GM19395 (cell line): ENCODE measurements at regions not wholly inside any gene's neighbourhood (a gene's known extent, or its start where the extent isn't known, plus 50 kb on each side); places are given as distances from the start of the nearest gene placed in this dataset.
"Not testable (repeated sequence)": the region's sequence is repeated elsewhere in the genome, so short reads cannot be mapped to it uniquely, and the experiment has no call there.

Experiments
- ATAC-seq: cut with Tn5 transposase; IDR thresholded peaks from one replicate; pipeline ENCODE4 v1.9.1; 2021; ENCODE audit warnings: mild to moderate bottlenecking, moderate library complexity; ENCODE audit not compliant: unreplicated experiment

DNA sequence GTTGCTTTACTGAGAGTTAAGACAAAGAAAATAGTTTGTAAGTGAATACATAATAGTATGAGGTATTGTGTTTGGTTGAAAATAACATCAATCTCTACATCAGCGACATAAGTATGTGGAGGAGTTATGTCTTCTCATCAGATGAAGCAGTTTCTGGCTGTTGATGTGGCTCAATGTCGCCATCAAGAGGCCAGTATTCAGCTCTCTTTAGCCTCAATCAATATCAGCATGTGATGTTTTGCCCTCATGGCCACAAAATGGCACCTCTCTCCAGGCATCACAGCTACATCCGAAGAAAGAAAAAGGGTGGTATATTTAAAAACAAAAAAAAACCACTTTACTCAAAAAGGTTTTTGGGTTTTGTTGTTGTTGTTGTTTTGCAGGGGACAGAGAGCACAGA is 302.3 kb upstream of the TMEM132C start:
- no peak for ATAC-seq

DNA sequence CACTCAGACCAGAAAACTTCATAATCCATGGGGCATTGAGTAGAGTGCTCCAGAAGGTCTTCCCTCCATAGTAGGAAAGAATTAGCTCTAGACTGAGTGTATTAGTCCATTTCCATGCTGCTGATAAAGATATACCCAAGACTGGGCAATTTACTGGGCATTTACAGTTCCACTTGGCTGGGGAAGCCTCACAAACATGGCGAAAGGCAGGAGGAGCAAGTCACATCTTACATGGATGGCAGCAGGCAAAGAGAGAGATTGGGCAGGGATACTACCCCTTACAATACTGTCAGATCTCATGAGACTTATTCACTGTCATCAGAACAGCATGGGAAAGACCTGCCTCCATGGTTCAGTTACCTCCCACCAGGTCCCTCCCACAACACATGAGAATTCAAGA is 300.6 kb upstream of the TMEM132C start:
- ATAC-seq, result no peak

DNA sequence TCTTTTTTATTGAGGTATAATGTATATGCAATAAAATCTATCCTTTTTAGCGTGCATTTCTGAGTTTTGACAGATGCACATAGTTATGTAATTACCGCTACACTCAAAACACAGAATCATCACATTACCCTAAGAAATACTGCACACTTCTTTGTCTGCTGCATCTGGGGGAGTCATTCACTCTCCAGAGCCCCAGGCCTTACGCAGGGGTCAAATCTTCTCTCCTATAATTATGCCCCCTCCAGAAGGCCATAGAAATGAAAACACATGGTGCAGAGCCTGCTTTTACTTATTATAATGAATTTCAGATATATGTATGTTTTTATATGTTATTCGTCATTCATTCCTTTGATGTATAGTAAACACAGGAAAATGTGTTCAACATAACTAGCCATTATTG is 296.5 kb upstream of the TMEM132C start:
- ATAC-seq, result no peak

DNA sequence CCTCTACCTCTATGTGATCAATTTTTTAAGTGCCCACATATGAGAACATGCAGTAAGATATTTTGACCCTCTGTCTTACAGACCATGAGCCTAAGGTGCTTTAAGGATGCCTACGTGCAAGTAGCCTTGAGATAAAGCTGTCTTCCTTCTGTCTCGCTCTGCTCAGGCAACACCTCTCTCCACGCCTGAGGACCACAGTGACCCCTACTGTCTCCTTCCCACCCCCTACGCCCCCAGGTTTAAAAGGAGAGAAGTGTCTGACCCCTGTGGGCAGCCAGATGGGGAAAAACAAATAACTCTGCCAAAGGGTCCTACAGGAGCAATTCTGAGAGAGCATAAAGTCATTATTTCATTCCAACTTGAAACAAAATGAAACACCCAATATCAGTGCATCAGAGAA is 286.4 kb upstream of the TMEM132C start:
- ATAC-seq, result no peak

DNA sequence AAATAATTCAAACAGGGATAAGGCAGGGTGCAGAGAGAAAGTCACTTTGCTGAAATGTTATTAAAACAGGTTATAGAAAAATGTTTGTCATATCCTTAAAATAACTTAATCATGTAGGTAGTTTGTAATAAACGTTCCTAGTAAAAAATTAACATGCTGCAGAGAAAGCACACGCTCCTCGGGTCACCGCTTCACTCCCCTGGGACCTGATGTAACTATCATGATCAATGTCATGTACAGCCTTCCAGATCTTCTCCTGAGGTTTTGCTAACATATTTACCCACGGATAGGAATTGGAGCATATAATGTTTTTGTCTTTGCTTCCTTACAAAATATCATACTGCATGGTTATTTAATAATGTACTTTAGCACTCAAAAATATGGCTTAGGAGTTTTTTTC is 285.1 kb upstream of the TMEM132C start:
- no peak for ATAC-seq

DNA sequence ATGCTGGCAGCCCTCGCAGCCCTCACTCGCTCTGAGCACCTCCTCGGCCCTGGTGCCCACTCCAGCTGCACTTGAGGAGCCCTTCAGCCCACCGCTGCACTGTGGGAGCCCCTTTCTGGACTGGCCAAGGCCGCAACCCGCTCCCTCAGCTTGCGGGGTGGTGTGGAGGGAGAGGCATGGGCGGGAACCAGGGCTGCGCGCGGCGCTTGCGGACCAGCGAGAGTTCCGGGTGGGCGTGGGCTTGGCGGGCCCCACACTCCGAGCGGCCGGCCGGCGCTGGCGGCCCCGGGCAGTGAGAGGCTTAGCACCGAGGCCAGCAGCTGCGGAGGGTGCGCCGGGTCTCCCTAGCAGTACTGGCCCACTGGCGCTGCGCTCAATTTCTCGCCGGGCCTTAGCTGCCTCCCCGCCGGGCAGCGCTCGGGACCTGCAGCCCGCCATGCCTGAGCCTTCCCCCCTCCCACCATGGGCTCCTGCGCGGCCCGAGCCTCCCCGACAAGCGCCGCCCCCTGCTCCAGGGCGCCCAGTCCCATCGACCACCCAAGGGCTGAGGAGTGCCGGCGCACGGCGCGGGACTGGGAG is 283.7 kb upstream of the TMEM132C start:
- not testable (repeated sequence) for ATAC-seq

DNA sequence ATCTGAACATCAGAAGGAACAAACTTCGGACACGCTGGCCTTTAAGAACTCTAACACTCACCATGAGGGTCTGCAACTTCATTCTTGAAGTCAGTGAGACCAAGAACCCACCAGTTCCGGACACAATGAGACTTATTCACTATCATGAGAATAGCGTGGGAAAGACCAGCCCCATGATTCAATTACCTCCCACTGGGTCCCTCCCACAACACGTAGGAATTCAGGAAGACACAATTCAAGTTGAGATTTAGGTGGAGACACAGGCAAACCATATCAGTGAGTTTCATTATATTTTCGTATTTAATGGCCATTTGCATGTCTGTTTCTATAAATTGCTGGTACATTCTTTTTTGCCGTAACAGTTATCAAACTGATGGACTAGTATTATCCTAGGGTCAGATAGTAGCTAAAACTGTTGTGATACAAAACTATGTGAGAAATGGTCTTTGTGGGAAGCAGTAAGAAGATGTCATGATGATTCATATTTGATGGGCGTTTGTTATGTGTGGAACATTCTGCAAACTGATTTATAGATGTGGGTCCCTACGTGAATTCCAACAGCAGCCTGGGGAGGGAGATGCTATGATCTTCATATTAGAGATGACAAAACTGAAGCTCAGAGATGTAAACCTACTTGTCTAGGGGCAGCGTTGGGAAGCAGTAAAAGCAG is 282.4 kb upstream of the TMEM132C start:
- no peak for ATAC-seq

DNA sequence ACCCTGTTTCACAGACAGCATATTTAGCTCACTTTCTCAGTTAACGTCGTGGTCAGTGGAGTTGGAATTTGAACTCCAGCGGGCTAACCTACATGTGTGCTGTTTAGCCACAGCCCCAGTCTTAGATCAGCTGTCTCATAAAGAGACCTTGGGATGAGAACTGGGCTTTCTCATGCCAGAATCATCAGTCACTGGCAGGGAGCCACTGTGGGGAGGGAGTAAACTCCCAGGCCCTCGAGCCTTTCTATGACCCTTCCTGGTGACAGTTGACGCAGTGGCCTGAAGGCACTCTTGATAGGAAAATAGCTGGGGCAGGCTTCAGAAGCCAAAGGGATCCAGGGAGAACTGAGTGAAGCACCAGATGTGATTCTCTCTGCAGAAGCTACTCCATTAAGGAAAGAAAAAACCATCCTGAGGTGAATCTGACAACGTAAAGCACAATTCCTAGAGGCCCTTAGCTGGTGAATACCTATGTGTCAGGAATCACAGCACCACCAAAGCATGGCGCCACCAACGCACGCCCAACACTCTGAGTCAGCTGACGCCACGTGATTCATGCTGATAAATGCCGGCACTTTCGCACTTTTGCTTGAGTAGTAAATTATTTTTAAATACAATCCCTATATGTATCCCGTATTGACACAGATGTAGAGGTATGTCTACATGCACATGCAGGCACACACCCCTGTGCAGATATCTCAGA is 279.6 kb upstream of the TMEM132C start:
- no peak for ATAC-seq

DNA sequence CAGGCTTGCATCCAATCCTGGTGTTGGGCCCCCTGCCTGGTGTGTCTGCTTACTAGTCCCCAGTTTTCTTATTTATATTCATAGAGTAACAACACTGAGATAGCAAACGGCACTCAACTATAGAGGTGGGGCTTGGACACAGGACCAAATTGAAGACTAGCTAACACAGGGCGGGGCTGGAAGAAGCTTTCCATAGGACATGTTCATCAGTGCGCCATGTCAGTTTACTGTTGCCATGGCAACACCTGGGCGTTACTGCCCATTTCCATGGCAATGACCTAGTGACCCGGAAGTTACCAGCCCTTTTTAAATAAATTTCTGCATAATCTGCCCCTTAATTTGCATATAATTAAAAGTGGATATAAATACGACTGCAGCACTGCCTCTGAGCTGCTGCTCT is 275.5 kb upstream of the TMEM132C start:
- no peak for ATAC-seq

DNA sequence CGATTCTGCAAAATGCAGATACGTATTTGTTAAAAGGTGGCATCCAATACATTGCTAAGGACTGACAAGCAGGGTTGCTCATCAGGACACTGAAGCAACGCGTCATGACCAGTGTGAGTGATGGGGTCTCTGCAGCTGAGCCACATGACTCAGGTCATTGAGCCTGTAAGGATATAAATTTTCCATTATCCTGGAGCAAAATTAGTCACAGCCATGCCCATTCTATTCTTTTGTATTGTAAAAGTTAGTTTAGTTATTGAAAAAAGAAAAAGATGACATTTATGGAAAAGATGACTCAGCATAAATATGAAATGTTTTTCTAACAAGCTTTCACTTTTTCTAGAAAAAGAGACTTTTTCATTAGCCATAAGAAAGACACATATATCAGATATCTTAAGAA is 268.0 kb upstream of the TMEM132C start:
- no peak for ATAC-seq

DNA sequence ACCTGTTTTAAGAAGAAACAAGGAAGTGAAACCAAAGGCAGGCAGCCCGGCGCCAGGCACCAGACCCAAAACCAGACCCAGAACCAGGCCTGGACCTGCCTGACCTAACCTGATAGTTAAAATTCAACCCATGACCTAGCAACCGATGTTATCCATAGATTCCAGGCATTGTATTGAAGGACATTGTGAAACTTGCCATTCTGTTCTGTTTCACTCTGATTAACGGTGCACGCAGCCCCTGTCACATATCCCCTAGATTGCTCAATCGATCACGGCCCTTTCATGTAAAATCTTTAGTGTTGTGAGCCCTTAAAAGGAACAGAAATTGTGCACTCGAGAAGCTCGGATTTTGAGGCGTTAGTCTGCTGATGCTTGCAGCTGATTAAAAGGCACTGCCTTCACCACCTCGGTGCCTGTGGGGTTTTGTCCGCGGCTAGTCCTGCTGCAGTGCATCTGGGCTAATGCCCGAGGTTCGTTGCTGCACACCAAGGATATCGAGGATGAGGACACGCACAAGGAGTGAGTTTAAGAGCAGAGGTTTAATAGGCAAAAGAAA is 262.5 kb upstream of the TMEM132C start:
- no peak for ATAC-seq

DNA sequence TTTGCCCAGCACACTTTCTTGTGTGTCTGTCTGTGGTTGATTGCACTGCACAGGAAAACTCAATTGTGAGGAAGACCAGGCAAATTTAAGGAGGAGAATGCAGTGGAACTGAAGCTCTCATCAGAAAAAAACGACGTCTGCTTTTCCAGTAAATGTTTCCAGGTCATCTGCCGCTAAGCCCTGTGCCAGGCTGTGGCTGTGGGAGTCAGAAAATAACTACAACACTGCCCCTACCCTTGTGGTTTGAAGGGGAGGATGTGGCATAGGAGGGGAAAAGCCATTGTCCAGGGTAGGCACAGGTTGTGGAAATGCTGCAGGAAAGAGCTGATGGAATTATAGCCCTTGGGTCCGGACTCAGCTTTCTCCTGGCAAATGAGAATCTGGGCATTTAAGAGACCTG is 259.7 kb upstream of the TMEM132C start:
- no peak for ATAC-seq

DNA sequence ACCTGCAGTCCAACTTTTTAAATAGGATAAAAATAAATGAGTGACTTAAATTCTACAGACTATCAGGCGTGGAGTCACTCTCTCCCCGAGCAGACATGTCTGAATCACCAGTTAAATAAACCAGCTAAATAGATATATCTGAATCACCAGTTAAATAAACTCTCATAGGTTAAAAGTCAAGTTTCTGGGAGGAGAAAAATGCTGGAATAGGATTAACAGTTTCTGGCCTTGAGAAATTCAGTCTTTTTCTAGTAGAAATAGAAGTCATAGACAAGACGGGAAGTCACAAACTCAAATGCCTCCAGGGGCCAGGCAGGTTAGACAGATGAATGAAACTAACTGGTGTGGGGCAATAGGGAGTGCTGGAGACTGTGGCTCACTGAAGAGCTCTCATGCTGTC is 258.6 kb upstream of the TMEM132C start:
- no peak for ATAC-seq

DNA sequence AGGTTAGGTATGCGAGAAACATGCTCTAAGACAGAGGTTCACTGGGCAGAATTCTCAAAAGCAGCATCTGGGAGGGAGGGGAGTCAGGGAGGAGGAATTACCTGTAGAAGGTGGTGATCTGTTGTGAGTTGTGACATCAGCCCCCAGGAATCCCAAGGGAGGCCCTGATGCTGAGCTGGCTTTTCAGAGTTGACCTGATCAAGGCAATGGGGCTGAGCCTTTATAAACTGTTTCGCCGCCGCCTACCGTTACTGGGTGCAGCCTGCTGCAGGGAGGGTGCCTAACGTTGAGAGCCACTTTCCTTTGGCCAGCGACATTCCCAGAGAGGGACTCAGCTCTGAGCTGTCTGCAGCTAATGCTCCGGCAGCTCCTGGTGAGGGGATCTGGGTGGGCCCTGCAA is 257.9 kb upstream of the TMEM132C start:
- no peak for ATAC-seq

DNA sequence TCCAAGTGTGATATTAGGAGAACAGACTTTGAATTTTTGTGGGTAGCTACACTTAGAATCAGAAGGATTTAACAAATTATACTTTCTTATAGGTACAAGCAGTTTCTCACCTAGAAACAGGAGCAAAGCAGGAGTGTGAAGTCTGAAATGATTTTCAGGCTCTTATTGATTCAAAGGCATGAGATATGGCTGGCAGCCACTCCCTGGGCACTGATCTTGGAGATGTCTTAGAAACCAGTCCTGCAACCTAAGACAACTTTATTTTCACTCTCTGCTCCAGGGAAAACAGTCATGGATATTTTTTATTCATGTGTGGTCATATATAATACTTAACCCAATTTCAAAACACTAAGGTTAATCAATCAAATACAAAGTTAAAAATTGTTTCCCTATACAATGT is 254.9 kb upstream of the TMEM132C start:
- no peak for ATAC-seq

DNA sequence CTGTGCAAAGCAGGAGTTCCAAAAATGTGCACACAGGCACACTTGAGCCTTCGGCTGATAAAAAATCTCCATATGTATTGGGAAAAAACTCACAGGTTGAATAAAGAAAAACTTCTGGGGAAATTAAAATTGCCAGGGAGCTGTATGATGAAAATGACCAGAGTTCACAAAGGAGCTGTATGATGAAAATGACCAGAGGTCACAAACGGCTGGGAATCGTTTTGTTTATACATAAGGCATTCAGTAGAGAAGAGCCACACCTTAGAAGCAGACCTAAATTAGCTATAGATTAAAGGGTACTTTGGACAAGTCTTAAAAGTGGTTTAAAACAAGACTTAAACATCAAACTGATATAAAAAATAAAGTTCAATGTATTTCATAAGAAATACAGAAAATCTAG is 251.7 kb upstream of the TMEM132C start:
- ATAC-seq, result no peak

DNA sequence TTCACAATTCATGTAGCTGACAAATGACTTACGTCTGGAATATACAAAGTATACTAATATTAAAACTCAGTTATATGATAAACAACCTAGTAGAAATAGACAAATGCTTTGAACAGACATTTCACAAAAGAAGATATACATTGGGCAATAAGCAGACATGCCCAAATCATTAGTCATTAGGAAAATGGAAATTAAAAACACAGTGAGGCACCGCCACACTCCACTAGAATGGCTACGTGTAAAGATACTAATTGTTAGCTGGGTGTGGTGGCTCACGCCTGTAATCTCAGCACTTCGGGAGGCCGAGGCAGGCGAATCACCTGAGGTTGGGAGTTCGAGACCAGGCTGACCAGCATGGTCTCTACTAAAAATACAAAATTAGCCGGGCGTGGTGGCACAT is 248.9 kb upstream of the TMEM132C start:
- ATAC-seq, result no peak

DNA sequence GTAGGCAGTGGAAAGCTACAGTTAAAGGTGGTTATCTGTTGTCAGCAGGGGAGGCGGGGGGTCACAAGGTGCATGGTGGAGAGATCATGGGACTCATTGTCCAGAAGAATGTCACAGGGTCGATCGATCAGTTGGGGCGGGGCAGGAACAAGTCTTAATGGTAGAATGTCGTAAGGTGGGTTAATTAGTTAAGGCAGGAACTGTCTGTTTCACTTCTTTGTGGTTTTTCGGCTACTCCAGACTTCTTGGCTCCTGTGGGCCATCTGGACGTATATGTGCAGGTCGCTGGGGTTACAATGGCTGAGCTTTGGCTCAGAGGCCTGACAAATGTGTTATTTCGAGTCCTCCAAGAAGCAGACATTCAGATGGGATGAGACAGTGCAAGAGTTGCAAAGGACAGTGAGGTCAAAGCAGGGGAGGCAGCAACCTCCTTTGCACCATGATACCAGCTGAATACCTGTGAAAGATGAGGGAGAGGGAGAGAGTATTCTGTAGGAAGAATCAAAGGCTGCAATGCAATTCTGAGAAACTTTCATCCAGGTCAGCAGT is 246.9 kb upstream of the TMEM132C start:
- ATAC-seq, result no peak

DNA sequence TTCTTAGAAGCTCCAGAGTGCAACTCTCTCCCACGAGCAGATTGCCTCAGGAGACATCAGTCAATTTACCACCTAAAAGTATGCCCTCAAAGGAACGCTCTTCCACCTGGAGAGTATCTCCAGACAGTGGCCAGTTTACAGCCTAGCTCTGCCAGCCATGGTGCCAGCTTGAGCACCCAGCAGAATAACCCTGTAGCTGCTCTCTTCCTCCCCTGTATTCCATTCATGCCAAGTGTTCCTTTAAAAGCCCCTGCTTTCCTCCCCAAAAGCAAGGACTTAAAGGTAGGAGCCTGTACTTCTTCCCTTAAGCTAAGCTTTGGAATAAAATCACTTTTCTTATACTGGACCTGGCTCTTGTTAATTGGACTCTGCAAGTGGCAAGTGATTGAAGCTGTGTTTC is 245.4 kb upstream of the TMEM132C start:
- ATAC-seq, result no peak

DNA sequence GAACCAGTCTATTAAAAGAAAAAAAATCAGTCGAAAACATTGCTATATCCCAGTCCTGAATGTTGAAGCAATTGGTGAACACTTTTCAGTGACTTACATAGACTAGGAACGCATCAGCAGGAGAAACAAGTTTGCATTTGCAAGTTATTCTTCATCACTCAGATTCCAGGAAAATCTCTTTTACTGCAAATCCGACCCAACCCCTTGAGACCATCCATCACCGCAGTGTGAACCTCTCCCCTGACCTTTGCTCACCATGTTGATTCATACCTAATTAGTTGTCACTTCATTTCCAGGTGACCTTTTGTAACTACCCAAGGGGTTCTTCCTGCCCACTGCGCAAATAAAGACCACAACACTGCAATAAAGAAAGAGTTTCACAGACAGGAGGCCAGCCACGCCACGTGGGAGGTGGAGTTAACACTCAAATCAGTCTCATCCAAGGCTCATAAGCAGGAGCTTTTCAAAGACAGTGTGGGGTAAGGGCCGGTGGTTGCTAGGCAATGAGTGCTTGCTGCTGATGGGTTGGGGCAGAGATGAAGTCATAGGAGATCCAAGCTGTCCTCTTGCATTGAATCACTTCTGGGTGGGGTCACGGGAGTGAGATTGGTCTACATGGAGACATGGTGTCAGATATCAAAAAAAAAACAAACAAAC is 241.3 kb upstream of the TMEM132C start:
- ATAC-seq, result no peak
